ENCODE measurements at regions not wholly inside any gene's neighbourhood (a gene's known extent, or its start where the extent isn't known, plus 50 kb on each side); places are given as distances from the start of the nearest gene placed in this dataset.
A peak's percentile ranks its signal among the peaks of the same experiment; 100 is the strongest.

- TF ChIP-seq MITF (IDR thresholded peaks at IDR 0.05) (peak; percentile 61; the same call in 1 of the 2 replicates), BDP1 (IDR thresholded peaks at IDR 0.05; ENCODE audit: insufficient read depth, insufficient read length) (no peak), IRF9 (tag; IDR thresholded peaks at IDR 0.05) (no peak), ZBTB43 (CRISPR knock-in tag; IDR thresholded peaks at IDR 0.05) (no peak), THRA (IDR thresholded peaks at IDR 0.05) (no peak), SRSF7 (optimal IDR thresholded peaks at IDR 0.05; ENCODE audit: low read depth, low read length) (no peak), GATA2 (CRISPR knock-in tag; IDR thresholded peaks at IDR 0.05) (peak; percentile 78), STAG1 (CRISPR knock-in tag; IDR thresholded peaks at IDR 0.05; ENCODE audit: borderline replicate concordance) (peak; percentile 67; the same call in 1 of the 2 replicates), ZNF224 (CRISPR knock-in tag; IDR thresholded peaks at IDR 0.05) (no peak), TBL1XR1 (IDR thresholded peaks at IDR 0.05; ENCODE audit: low read length in 2 of 2) (no peak), ELK1 (CRISPR knock-in tag; IDR thresholded peaks at IDR 0.05) (no peak), ZNF280A (IDR thresholded peaks at IDR 0.05; ENCODE audit: low read depth, partially characterized antibody) (no peak), GATAD2A (IDR thresholded peaks at IDR 0.05) (no peak), JUND (IDR thresholded peaks at IDR 0.05; ENCODE audit: borderline replicate concordance, low read depth, low read length) (peak; percentile 38; the same call in 1 of the 2 replicates), JUND (tag; IDR thresholded peaks at IDR 0.05; ENCODE audit: borderline replicate concordance, low read depth, low read length) (no peak; the same call in 2 of the 3 replicates), KLF10 (CRISPR knock-in tag; IDR thresholded peaks at IDR 0.05) (no peak), RFX1 (IDR thresholded peaks at IDR 0.05) (no peak), THRAP3 (IDR thresholded peaks at IDR 0.05; ENCODE audit: borderline replicate concordance) (no peak), ARNT (IDR thresholded peaks at IDR 0.05) (no peak), FOXA1 (IDR thresholded peaks at IDR 0.05; ENCODE audit: borderline replicate concordance) (no peak)
These were observed 333.9 kb downstream of the HACE1 start (continued) for GRCh38 chr6:104525677-104526322.
